Thyroid gland (tissue), 4 donors: ENCODE measurements at regions not wholly inside any gene's neighbourhood (a gene's known extent, or its start where the extent isn't known, plus 50 kb on each side); places are given as distances from the start of the nearest gene placed in this dataset.

Experiments used
- DNase-seq, 2 donors: peaks; one replicate each; pipeline ENCODE4 v3.0.0-alpha.2; 2019
- H3K27ac ChIP-seq, 3 donors: fragments of 200-600 bp; sonication (generic); 1 replicate in 2 of 3; 2 replicates in 1 of 3; pipeline ENCODE4 v1.5.1; 2016 to 2019; ENCODE audit warnings: mild to moderate bottlenecking in 1 of 3, moderate library complexity in 1 of 3
- H3K27me3 ChIP-seq: fragments of 200-600 bp; sonication (generic); one replicate; pipeline ENCODE4 v1.5.1; 2019
- H3K36me3 ChIP-seq, 2 donors: fragments of 200-600 bp; sonication (generic); one replicate each; pipeline ENCODE4 v1.5.1; 2016 to 2019
- H3K4me1 ChIP-seq, 2 donors: fragments of 200-600 bp; sonication (generic); one replicate each; pipeline ENCODE4 v1.5.1; 2017 to 2019
- H3K4me3 ChIP-seq, 3 donors: fragments of 200-600 bp; sonication (generic); replicated peaks in 1 of 3; 1 replicate in 2 of 3; 2 replicates in 1 of 3; pipeline ENCODE4 v1.5.1; 2016; ENCODE audit warnings: mild to moderate bottlenecking in 1 of 3
- H3K9me3 ChIP-seq: fragments of 200-600 bp; sonication (generic); one replicate; pipeline ENCODE4 v1.5.1; 2017
- POLR2A ChIP-seq, 2 donors: fragments of 450-650 bp; IDR thresholded peaks; one replicate each; pipeline ENCODE4 v1.6.1; 2017; ENCODE audit warnings: antibody characterized with exemption in 2 of 2, mild to moderate bottlenecking in 2 of 2, moderate library complexity in 1 of 2
- WGBS, 2 donors: methylation state at CpG; one replicate each; pipeline ENCODE4 v1.1.5; 2017; 5-methylcytosine and 5-hydroxymethylcytosine counted together
- intact Hi-C: fragments of 100-400 bp; cut with DNase I; formaldehyde crosslinking; loops from one replicate; pipeline ENCODE4 v1.15.1; 2023
- TF ChIP-seq, protein P1 (sequence below), 6 experiments: fragments of 200-600 bp in 3 of 6; fragments of 450-650 bp in 3 of 6; sonication (generic) in 3 of 6; IDR thresholded peaks; one replicate each; pipeline ENCODE4 v1.5.1; 2016 to 2019; ENCODE audit warnings: antibody characterized with exemption in 6 of 6, mild to moderate bottlenecking in 2 of 6, inconsistent platforms in 1 of 6, moderate library complexity in 1 of 6

DNA sequence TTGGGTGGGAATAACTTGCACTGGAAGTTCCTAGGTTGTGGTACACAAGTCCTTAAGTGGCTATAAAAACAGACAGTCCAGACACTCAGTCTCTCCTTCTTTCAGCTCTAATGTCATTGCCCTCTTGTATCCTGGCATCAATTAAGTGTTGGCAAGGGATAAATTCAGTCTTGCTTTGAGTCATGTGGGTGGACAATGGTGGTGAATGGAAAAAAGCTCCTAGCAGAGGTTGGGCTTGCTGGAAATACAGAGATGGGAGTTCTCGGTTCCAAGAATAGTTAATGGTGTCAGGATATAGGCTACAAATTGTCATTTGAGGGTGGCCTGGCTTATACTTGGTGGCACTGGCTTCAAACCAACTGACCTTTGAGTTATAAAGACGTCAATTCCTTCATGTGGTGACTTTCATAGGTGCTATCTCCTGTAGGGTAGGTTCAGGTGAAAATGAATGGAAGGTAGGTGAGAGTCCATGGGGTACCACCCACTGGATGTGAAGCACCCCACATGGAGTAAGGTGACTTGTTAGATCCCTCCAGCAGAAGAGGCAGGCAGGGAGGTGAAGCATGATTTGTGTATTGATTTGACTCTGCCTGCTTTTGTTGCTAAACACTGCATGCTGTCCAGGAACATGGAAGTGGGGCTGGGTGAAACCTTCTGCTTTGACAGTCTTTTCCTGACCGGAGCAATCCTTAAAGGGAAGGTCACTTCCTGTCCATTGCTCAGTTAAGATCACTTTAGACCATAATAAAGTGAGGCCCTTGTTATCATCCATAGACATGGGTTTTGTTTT, 102.0 kb downstream of the LACC1 start:
- TF ChIP-seq POLR2A (IDR thresholded peaks at IDR 0.05), result no peak
- TF ChIP-seq, protein P1, sequence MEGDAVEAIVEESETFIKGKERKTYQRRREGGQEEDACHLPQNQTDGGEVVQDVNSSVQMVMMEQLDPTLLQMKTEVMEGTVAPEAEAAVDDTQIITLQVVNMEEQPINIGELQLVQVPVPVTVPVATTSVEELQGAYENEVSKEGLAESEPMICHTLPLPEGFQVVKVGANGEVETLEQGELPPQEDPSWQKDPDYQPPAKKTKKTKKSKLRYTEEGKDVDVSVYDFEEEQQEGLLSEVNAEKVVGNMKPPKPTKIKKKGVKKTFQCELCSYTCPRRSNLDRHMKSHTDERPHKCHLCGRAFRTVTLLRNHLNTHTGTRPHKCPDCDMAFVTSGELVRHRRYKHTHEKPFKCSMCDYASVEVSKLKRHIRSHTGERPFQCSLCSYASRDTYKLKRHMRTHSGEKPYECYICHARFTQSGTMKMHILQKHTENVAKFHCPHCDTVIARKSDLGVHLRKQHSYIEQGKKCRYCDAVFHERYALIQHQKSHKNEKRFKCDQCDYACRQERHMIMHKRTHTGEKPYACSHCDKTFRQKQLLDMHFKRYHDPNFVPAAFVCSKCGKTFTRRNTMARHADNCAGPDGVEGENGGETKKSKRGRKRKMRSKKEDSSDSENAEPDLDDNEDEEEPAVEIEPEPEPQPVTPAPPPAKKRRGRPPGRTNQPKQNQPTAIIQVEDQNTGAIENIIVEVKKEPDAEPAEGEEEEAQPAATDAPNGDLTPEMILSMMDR (IDR thresholded peaks at IDR 0.05), result no peak
- Histone ChIP-seq H3K27me3 (no peaks in the 10 kb centered on the region), H3K9me3 (no peaks in the 10 kb centered on the region), H3K27ac (no peak overlapping the region), H3K4me1 (peaks cover 0 to 12% of the 10 kb centered on the region in 2 donors), H3K36me3 (no peaks in the 10 kb centered on the region), H3K4me3 (no peak overlapping the region)
- 83 to 90% methylated on average over 3 of the region's 3 CpGs for WGBS, 2 donors
- no peak for DNase-seq
- intact Hi-C loops, result no loop called here

DNA sequence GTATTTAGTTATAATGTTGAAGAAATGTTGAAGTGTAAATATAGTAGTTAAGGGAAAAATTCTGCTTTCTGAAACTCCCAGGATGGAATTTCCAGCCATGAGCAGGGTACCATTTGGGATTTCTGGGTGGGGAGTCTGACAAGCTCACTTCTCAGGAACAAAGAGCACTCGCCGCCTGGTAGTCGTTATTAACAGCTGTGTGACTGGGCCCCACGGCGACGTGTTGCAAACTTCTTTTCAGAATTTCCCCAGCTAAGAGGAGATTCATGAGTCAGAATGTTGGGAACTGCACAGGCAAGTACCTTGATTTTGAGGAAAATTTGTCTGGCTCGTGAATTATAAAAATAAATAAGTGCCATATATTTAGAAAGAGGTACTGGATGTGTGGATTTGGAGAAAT, 103.7 kb downstream of the LACC1 start:
- Histone ChIP-seq H3K27ac (no peak overlapping the region), H3K27me3 (no peaks in the 10 kb centered on the region), H3K4me3 (no peak overlapping the region), H3K36me3 (no peaks in the 10 kb centered on the region), H3K4me1 (peaks cover 0 to 14% of the 10 kb centered on the region in 2 donors), H3K9me3 (no peaks in the 10 kb centered on the region)
- TF ChIP-seq, protein P1 (IDR thresholded peaks at IDR 0.05), result no peak
- TF ChIP-seq POLR2A (IDR thresholded peaks at IDR 0.05), result no peak
- intact Hi-C loops, result no loop called here
- WGBS, 2 donors, result 83% methylated on average over 7 of the region's 7 CpGs
- DNase-seq, result no peak

DNA sequence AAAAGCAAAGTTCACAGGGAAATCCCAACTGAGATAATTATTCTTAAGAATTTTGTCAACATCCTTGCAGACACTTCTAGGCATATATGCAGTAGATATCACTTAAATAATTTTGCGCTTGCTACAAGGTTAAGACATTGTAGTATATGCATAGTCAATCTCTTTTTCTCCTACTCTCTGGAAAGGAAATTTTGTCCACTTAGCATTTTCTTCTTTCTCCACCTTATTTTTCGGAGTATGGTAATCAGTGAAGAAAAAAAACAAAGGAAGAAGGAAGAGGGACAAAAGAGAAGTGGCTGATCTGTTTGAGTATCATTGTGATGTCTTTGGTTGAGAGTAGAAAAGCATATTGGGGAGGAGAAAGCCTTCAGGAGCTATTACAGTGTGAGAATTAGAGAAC, 104.6 kb downstream of the LACC1 start:
- no peak for TF ChIP-seq POLR2A (IDR thresholded peaks at IDR 0.05)
- TF ChIP-seq, protein P1 (IDR thresholded peaks at IDR 0.05), result no peak
- WGBS, 2 donors, result 89 to 94% methylated on average over 2 of the region's 2 CpGs

DNA sequence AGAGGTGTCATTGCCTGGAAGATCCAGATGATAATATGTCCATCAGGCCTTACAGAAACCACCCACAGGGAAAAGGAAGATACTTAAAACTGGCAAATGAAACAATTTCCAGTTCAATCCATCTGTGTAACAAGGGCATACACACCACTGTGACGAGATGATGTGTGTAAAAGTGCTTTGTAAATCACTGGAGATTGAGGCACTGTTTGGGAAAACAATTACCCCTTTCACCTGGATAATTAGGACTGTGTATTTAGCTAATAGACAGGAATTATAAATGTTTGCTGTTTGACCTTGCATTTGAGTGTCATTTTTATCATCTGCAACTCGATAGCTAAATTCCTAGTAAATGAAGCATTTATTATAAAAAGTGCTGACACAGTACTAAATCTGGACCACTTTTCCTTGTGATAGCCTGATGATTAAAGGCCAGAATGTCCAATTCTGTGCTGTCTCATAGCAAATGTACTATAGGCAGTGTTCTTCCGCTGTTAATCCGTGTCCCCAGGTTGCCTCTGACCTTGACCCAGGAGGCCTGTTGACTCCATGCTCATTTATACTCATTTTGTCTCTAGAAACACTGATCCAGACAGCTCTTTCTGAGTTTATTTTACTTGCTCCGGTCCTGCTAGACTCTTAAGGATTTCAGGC, 105.8 kb downstream of the LACC1 start:
- Histone ChIP-seq H3K4me1 (peaks cover 0 to 14% of the 10 kb centered on the region in 2 donors), H3K36me3 (no peaks in the 10 kb centered on the region), H3K4me3 (no peak overlapping the region), H3K27me3 (no peaks in the 10 kb centered on the region), H3K9me3 (no peaks in the 10 kb centered on the region), H3K27ac (no peak overlapping the region)
- DNase-seq, result no peak
- WGBS, 2 donors, result 53 to 55% methylated on average over 5 of the region's 5 CpGs
- TF ChIP-seq, protein P1 (IDR thresholded peaks at IDR 0.05), result no peak
- no peak for TF ChIP-seq POLR2A (IDR thresholded peaks at IDR 0.05)
- intact Hi-C loops, result no loop called here

More for the DNA sequence above, 104.6 kb downstream of the LACC1 start:
- Histone ChIP-seq H3K4me3 (no peak overlapping the region), H3K4me1 (peaks cover 0 to 14% of the 10 kb centered on the region in 2 donors), H3K27me3 (no peaks in the 10 kb centered on the region), H3K27ac (no peak overlapping the region), H3K36me3 (no peaks in the 10 kb centered on the region), H3K9me3 (no peaks in the 10 kb centered on the region)
- DNase-seq, result no peak
- intact Hi-C loops, result no loop called here

DNA sequence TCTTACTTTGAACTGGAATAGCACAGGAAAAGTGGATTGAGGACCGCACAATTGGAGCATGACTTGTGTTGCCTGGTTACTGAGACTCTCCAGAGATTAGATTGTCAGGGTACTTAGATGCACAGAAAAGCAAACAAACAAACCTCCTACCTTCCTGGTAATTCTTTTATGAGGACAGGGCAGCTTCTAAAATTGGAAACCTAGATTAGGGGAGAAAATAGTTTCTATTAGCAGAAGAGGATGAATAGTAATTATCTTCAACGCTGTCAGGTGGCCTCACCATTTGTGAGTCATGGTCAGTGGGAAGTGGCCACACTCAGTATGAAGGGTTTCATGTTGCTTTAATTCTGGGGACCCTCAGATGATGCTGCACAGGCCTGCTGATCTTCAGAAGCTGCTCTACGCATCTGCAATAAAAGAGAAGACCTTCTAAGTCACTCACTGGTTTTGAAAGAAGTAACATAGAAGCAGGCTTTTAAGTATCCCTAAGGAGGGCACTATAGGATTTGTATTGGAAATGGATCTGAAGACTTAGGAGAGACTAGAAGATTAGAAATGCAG, 106.8 kb downstream of the LACC1 start:
- 43 to 62% methylated on average over 3 of the region's 3 CpGs for WGBS, 2 donors

More for the DNA sequence above, 106.8 kb downstream of the LACC1 start:
- H3K27me3 ChIP-seq, result no peaks in the 10 kb centered on the region
- DNase-seq, result peak in 1 of 2 donors; percentile 27
- no peak overlapping the region for H3K4me3 ChIP-seq
- H3K9me3 ChIP-seq, result no peaks in the 10 kb centered on the region
- peaks cover 0 to 14% of the 10 kb centered on the region in 2 donors for H3K4me1 ChIP-seq
- intact Hi-C loops, result no loop called here
- TF ChIP-seq, protein P1 (IDR thresholded peaks at IDR 0.05), result peak in 1 of 6 experiments; percentile 4
- no peak for TF ChIP-seq POLR2A (IDR thresholded peaks at IDR 0.05)
- no peak overlapping the region for H3K27ac ChIP-seq
- H3K36me3 ChIP-seq, result no peaks in the 10 kb centered on the region
